Lower leg skin (tissue), 4 donors: ENCODE measurements at regions not wholly inside any gene's neighbourhood (a gene's known extent, or its start where the extent isn't known, plus 50 kb on each side); places are given as distances from the start of the nearest gene placed in this dataset.

Experiments
- DNase-seq, 2 donors: peaks; one replicate each; pipeline ENCODE4 v3.0.0-alpha.2; 2019; ENCODE audit warnings: low spot score in 2 of 2
- H3K4me3 ChIP-seq: fragments of 200-600 bp; sonication (generic); 2 replicates; pipeline ENCODE4 v1.5.1; 2017; ENCODE audit warnings: mild to moderate bottlenecking, low read depth; ENCODE audit not compliant: poor library complexity, severe bottlenecking
- CTCF ChIP-seq, 3 donors: fragments of 450-650 bp; IDR thresholded peaks; one replicate each; pipeline ENCODE4 v1.5.1; 2016; ENCODE audit warnings: antibody characterized with exemption in 3 of 3, mild to moderate bottlenecking in 3 of 3, moderate library complexity in 2 of 3
- POLR2A ChIP-seq, 2 donors: fragments of 450-650 bp; IDR thresholded peaks; one replicate each; pipeline ENCODE4 v1.6.1; 2016 to 2017; ENCODE audit warnings: antibody characterized with exemption in 2 of 2, mild to moderate bottlenecking in 1 of 2, moderate library complexity in 1 of 2
- WGBS, 2 donors: methylation state at CpG; one replicate each; pipeline ENCODE4 v1.1.5; 2018; 5-methylcytosine and 5-hydroxymethylcytosine counted together
- intact Hi-C: fragments of 100-400 bp; cut with DNase I; formaldehyde crosslinking; loops from one replicate; pipeline ENCODE4 v1.15.0; 2023; ENCODE audit warnings: low total_unique reads

- WGBS, 2 donors: 77 to 83% methylated on average over 19 of the region's 19 CpGs
- H3K4me3 ChIP-seq: no peak overlapping the region
- intact Hi-C loops: no loop called here
- DNase-seq: peak in 1 of 2 donors; percentile 62
- TF ChIP-seq CTCF (IDR thresholded peaks at IDR 0.05): no peak
- no peak for TF ChIP-seq POLR2A (IDR thresholded peaks at IDR 0.05)
Measured at GRCh38 chr6:163725008-163725941, 310.8 kb downstream of the QKI start.

GRCh38 chr6:163724196-163724595, 309.7 kb downstream of the QKI start:
- 84 to 88% methylated on average over 8 of the region's 8 CpGs for WGBS, 2 donors
- no peak for TF ChIP-seq CTCF (IDR thresholded peaks at IDR 0.05)
- TF ChIP-seq POLR2A (IDR thresholded peaks at IDR 0.05): no peak
- H3K4me3 ChIP-seq: no peak overlapping the region
- peak in 1 of 2 donors; percentile 83 for DNase-seq
- intact Hi-C loops: no loop called here

- intact Hi-C loops: no loop called here
- H3K4me3 ChIP-seq: no peak overlapping the region
- TF ChIP-seq POLR2A (IDR thresholded peaks at IDR 0.05) (no peak), CTCF (IDR thresholded peaks at IDR 0.05) (no peak)
- 93 to 96% methylated on average over 8 of the region's 8 CpGs for WGBS, 2 donors
- peak in 1 of 2 donors; percentile 57 for DNase-seq
Measured at GRCh38 chr6:163723759-163724158, 309.2 kb downstream of the QKI start.

DNA sequence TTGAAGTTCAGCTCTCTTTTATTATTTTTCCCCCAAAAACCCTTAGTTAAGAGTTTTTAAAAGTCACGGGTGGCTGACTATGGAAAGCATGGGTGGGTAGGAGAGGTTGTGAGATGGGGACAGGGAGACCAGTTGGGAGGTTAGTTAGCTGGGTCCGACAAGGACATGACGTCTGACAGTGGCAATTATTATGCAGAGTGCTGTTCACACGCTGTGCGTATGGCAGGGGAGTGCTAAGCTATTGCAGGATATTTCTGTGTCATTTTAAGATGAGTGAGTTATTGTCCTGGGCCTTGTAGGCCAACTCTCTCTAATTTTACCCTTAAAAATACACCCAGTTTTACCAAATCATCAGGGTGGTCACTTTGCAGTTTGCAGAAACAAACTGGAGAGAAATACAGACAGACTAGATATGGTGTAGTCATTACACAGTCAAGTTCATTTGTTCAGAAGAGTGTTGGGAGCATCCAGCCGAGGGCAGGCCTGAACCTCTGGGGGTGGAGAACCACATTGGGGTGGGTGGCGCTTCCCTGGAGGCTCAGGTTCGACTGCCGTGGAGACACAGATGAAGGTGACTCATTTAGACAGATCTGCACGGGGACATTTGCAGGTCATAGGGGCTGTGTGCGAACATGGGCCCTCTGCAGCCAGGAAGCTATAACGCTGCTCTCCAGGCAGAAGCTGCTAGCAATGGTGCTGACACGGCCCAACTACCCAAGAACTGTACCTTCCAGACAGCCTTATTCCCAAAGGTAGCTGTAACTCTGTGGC, 307.6 kb downstream of the QKI start:
- no peak overlapping the region for H3K4me3 ChIP-seq
- intact Hi-C loops: no loop called here
- WGBS, 2 donors: 88 to 97% methylated on average over 13 of the region's 13 CpGs
- peak in 1 of 2 donors; percentile 66 for DNase-seq
- TF ChIP-seq POLR2A (IDR thresholded peaks at IDR 0.05) (no peak), CTCF (IDR thresholded peaks at IDR 0.05) (no peak)

DNA sequence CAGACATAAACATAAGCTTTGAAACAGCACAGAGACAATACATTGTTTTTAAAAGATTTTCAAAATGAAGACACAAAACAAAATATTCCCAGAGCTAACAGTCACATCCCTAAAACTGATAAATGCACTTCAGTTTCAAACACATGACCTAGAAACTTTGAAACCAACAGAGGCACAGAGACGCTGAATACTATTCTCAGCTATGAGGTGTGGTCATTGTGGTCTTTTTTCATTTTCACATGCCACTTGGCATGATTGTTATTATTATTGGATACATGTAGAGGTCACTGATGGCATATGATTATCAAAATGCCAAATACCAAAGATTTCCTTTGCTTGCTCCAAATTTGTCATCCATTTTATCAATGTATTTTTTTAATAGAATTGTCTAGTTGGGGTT, 306.9 kb downstream of the QKI start:
- WGBS, 2 donors: 70 to 71% methylated on average over 1 of the region's 1 CpG
- DNase-seq: no peak
- intact Hi-C loops: no loop called here
- H3K4me3 ChIP-seq: no peak overlapping the region
- TF ChIP-seq POLR2A (IDR thresholded peaks at IDR 0.05): no peak
- no peak for TF ChIP-seq CTCF (IDR thresholded peaks at IDR 0.05)
